IMR-90 (cell line): ENCODE measurements at regions not wholly inside any gene's neighbourhood (a gene's known extent, or its start where the extent isn't known, plus 50 kb on each side); places are given as distances from the start of the nearest gene placed in this dataset.

Experiments used
- ATAC-seq: fragments of 200-7000 bp; cut with Tn5 transposase; 2 replicates; pipeline ENCODE4 v1.9.1; 2020; ENCODE audit warnings: low read depth, mild to moderate bottlenecking, moderate library complexity
- BruUV-seq: library from RNA; stranded (reverse); fragments of 400-500 nt; replicated peaks from 2 replicates; lab custom pipeline; 2021; lab: Mats Ljungman, UMichigan
- CTCF ChIA-PET: fragments of 300-600 bp; formaldehyde crosslinking; extraction: SDS; loops from one replicate; lab custom pipeline; 2021; ENCODE audit warnings: antibody characterized with exemption; lab: Yijun Ruan, JAX
- POLR2A ChIA-PET: fragments of 300-600 bp; sonication (Branson Sonifier 250); formaldehyde crosslinking; loops from one replicate; lab custom pipeline; 2022; ENCODE audit warnings: antibody characterized with exemption; ENCODE audit not compliant: unreplicated experiment; lab: Charles Lee
- DNase-seq: peaks from one replicate; pipeline ENCODE4 v3.0.0; 2013
- H2AFZ ChIP-seq: replicated peaks from 2 replicates; pipeline ENCODE3; 2013; ENCODE audit warnings: low read length, mild to moderate bottlenecking; ENCODE audit not compliant: poor library complexity
- H2AK5ac ChIP-seq: 2 replicates; pipeline ENCODE4 v1.6.1; 2013; ENCODE audit warnings: low read depth, low read length, inconsistent platforms
- H2AK9ac ChIP-seq: replicated peaks from 2 replicates; pipeline ENCODE3; 2013; ENCODE audit warnings: mild to moderate bottlenecking, low read depth, low read length, moderate library complexity; ENCODE audit not compliant: poor library complexity
- H2BK120ac ChIP-seq: 2 replicates; pipeline ENCODE4 v1.6.1; 2013; ENCODE audit warnings: low read depth, low read length, inconsistent platforms
- H2BK15ac ChIP-seq: 3 replicates; pipeline ENCODE4 v1.6.1; 2013; ENCODE audit warnings: low read depth, low read length, inconsistent platforms
- H2BK20ac ChIP-seq: 2 replicates; pipeline ENCODE4 v1.6.1; 2013; ENCODE audit warnings: low read depth, mild to moderate bottlenecking, inconsistent platforms, low read length, moderate library complexity
- H2BK5ac ChIP-seq: 2 replicates; pipeline ENCODE4 v1.6.1; 2013; ENCODE audit warnings: mild to moderate bottlenecking, low read depth, low read length, inconsistent platforms; ENCODE audit not compliant: poor library complexity, severe bottlenecking
- H3K14ac ChIP-seq: replicated peaks from 2 replicates; pipeline ENCODE4 v1.6.1; 2013; ENCODE audit warnings: low read depth, low read length, inconsistent platforms
- H3K18ac ChIP-seq: 2 replicates; pipeline ENCODE4 v1.6.1; 2013; ENCODE audit warnings: low read depth, low read length, control low read depth
- H3K23ac ChIP-seq: 2 replicates; pipeline ENCODE4 v1.6.1; 2013; ENCODE audit warnings: low read depth, low read length, inconsistent platforms
- H3K27ac ChIP-seq: 2 replicates; pipeline ENCODE4 v1.5.1; 2013; ENCODE audit warnings: mild to moderate bottlenecking, control low read depth, low read length; ENCODE audit not compliant: insufficient read depth
- H3K27me3 ChIP-seq: 2 replicates; pipeline ENCODE4 v1.6.1; 2013; ENCODE audit warnings: low read length; ENCODE audit not compliant: control insufficient read depth, insufficient read depth
- H3K36me3 ChIP-seq: 2 replicates; pipeline ENCODE4 v1.6.1; 2013; ENCODE audit warnings: low read length, mixed read lengths; ENCODE audit not compliant: control insufficient read depth, insufficient read depth
- H3K4ac ChIP-seq: 2 replicates; pipeline ENCODE4 v1.6.1; 2013; ENCODE audit warnings: low read depth, low read length, inconsistent platforms
- H3K4me1 ChIP-seq: 2 replicates; pipeline ENCODE4 v1.6.1; 2013; ENCODE audit warnings: low read length, mixed read lengths; ENCODE audit not compliant: control insufficient read depth, insufficient read depth
- H3K4me2 ChIP-seq: 2 replicates; pipeline ENCODE4 v1.6.1; 2013; ENCODE audit warnings: low read depth, mild to moderate bottlenecking, control low read depth, low read length, moderate library complexity
- H3K4me3 ChIP-seq: 2 replicates; pipeline ENCODE4 v1.5.1; 2013; ENCODE audit warnings: low read depth, mild to moderate bottlenecking, control low read depth, low read length, moderate library complexity; ENCODE audit not compliant: insufficient read depth
- H3K56ac ChIP-seq: 2 replicates; pipeline ENCODE4 v1.6.1; 2013; ENCODE audit warnings: low read length, inconsistent platforms; ENCODE audit not compliant: insufficient read depth; ENCODE audit errors: extremely low read depth
- H3K79me1 ChIP-seq, 2 experiments: 2 replicates each; pipeline ENCODE4 v1.6.1; 2013; ENCODE audit warnings: low read length in 2 of 2, inconsistent platforms in 1 of 2, low read depth in 1 of 2
- H3K9ac ChIP-seq: 2 replicates; pipeline ENCODE4 v1.6.1; 2013; ENCODE audit warnings: low read depth, low read length, control low read depth
- H3K9me1 ChIP-seq: 2 replicates; pipeline ENCODE4 v1.6.1; 2013; ENCODE audit warnings: low read length, inconsistent platforms; ENCODE audit not compliant: insufficient read depth
- H3K9me3 ChIP-seq: 2 replicates; pipeline ENCODE4 v1.6.1; 2013; ENCODE audit warnings: low read length; ENCODE audit not compliant: control insufficient read depth, insufficient read depth
- H4K20me1 ChIP-seq: 2 replicates; pipeline ENCODE4 v1.6.1; 2013; ENCODE audit warnings: low read length, inconsistent platforms; ENCODE audit not compliant: insufficient read depth
- H4K5ac ChIP-seq: 2 replicates; pipeline ENCODE4 v1.6.1; 2013; ENCODE audit warnings: mild to moderate bottlenecking, low read depth, low read length, control low read depth
- H4K8ac ChIP-seq, 2 experiments: 2 replicates each; pipeline ENCODE4 v1.6.1; 2013; ENCODE audit warnings: low read depth in 2 of 2, low read length in 2 of 2, control low read depth in 1 of 2, inconsistent platforms in 1 of 2
- H4K91ac ChIP-seq: 2 replicates; pipeline ENCODE4 v1.6.1; 2013; ENCODE audit warnings: low read depth, low read length, inconsistent platforms; ENCODE audit not compliant: insufficient read depth
- BHLHE40 ChIP-seq: fragments of 150-350 bp; IDR thresholded peaks from 2 replicates; pipeline ENCODE4 v1.6.1; 2016; ENCODE audit warnings: mild to moderate bottlenecking, low read depth, low read length
- CEBPB ChIP-seq: IDR thresholded peaks from 2 replicates; pipeline ENCODE4 v1.6.1; 2012; ENCODE audit warnings: low read depth, low read length, improper control_type of control experiment
- CHD1 ChIP-seq: IDR thresholded peaks from 2 replicates; pipeline ENCODE4 v1.6.1; 2012; ENCODE audit warnings: low read depth, low read length, improper control_type of control experiment
- CTCF ChIP-seq: conservative IDR thresholded peaks from 2 replicates; pipeline ENCODE4 v1.5.1; 2012; ENCODE audit warnings: mild to moderate bottlenecking, low read depth, low read length, improper control_type of control experiment
- ELK1 ChIP-seq: fragments of 150-350 bp; IDR thresholded peaks from 2 replicates; pipeline ENCODE4 v1.6.1; 2016; ENCODE audit warnings: low read depth, mild to moderate bottlenecking, low read length, moderate library complexity, borderline replicate concordance
- FOS ChIP-seq: fragments of 150-350 bp; IDR thresholded peaks from 2 replicates; pipeline ENCODE4 v1.6.1; 2016; ENCODE audit warnings: low read depth, low read length
- MAFK ChIP-seq: IDR thresholded peaks from 2 replicates; pipeline ENCODE4 v1.6.1; 2012; ENCODE audit warnings: low read depth, low read length, improper control_type of control experiment
- MAZ ChIP-seq: IDR thresholded peaks from 2 replicates; pipeline ENCODE4 v1.6.1; 2012; ENCODE audit warnings: low read depth, mild to moderate bottlenecking, low read length, improper control_type of control experiment, moderate library complexity, borderline replicate concordance
- MXI1 ChIP-seq: IDR thresholded peaks from 2 replicates; pipeline ENCODE4 v1.6.1; 2012; ENCODE audit warnings: low read depth, mild to moderate bottlenecking, low read length, moderate library complexity, borderline replicate concordance
- NFE2L2 ChIP-seq: fragments of 150-350 bp; IDR thresholded peaks from 2 replicates; pipeline ENCODE4 v1.6.1; 2016; ENCODE audit warnings: low read depth, mild to moderate bottlenecking, low read length
- POLR2A ChIP-seq: IDR thresholded peaks from 2 replicates; pipeline ENCODE4 v1.6.1; 2012; ENCODE audit warnings: mild to moderate bottlenecking, low read depth, low read length
- RAD21 ChIP-seq: IDR thresholded peaks from 2 replicates; pipeline ENCODE4 v1.6.1; 2012; ENCODE audit warnings: low read length, improper control_type of control experiment
- RCOR1 ChIP-seq: IDR thresholded peaks from 2 replicates; pipeline ENCODE4 v1.6.1; 2012; ENCODE audit warnings: mild to moderate bottlenecking, low read length, improper control_type of control experiment; ENCODE audit not compliant: insufficient replicate concordance
- RFX5 ChIP-seq: IDR thresholded peaks from 2 replicates; pipeline ENCODE4 v1.8.0; 2012; ENCODE audit warnings: low read depth, mild to moderate bottlenecking, low read length, moderate library complexity
- SMC3 ChIP-seq: fragments of 150-350 bp; IDR thresholded peaks from 2 replicates; pipeline ENCODE4 v1.6.1; 2016; ENCODE audit warnings: low read depth, mild to moderate bottlenecking, antibody characterized with exemption, low read length, moderate library complexity
- WGBS, 2 experiments: methylation state at CpG; one replicate each; pipeline versions ENCODE4 v1.1.5 to v1.1.7; 2013; ENCODE audit warnings: missing lambda C conversion rate in 2 of 2; ENCODE audit not compliant: insufficient read length in 1 of 2; ENCODE audit errors: extremely low coverage in 2 of 2; 5-methylcytosine and 5-hydroxymethylcytosine counted together
- dilution Hi-C: fragments of 300-500 bp; cut with HindIII; formaldehyde crosslinking; loops from one replicate; pipeline ENCODE4 v1.14.3; 2018; ENCODE audit warnings: low sequenced_read_pairs; ENCODE audit not compliant: unreplicated experiment
- in situ Hi-C: fragments of 300-500 bp; cut with MboI; formaldehyde crosslinking; loops from 3 replicates; pipeline ENCODE4 v1.14.3; 2019; ENCODE audit warnings: low sequenced_read_pairs, inconsistent platforms, mixed read lengths
- intact Hi-C: fragments of 100-400 bp; cut with micrococcal nuclease; formaldehyde crosslinking; loops from 2 replicates; pipeline ENCODE4 v1.10.0; 2022

GRCh38 chr7:70907259-70908247 lies 224.4 kb upstream of the GALNT17 start:
- H3K36me3 ChIP-seq: no peaks in the 10 kb centered on the region
- H3K27me3 ChIP-seq: no peaks in the 10 kb centered on the region
- H2AK9ac ChIP-seq: no peak overlapping the region
- H3K27ac ChIP-seq: no peak overlapping the region
- dilution Hi-C loops: no loop called here
- H2BK5ac ChIP-seq: no peak overlapping the region
- POLR2A ChIA-PET: no interaction called here
- WGBS, 2 experiments: no CpG with 5 or more reads among the region's 6 CpGs
- no peak overlapping the region for H2BK15ac ChIP-seq
- no peak overlapping the region for H3K4me2 ChIP-seq
- DNase-seq: no peak
- H3K4me1 ChIP-seq: no peaks in the 10 kb centered on the region
- peaks cover 10% of the 10 kb centered on the region for H3K9me3 ChIP-seq
- H4K20me1 ChIP-seq: no peaks in the 10 kb centered on the region
- no peak overlapping the region for H3K9ac ChIP-seq
- no peak overlapping the region for H4K5ac ChIP-seq
- H4K8ac ChIP-seq: no peak overlapping the region
- in situ Hi-C loops: no loop called here
- H2AFZ ChIP-seq: no peak overlapping the region
- no peak overlapping the region for H3K14ac ChIP-seq
- no peak overlapping the region for H2BK120ac ChIP-seq
- no TSS peak for BruUV-seq
- H3K79me1 ChIP-seq: no peaks in the 10 kb centered on the region
- H3K18ac ChIP-seq: no peak overlapping the region
- no peaks in the 10 kb centered on the region for H3K9me1 ChIP-seq
- intact Hi-C loops: no loop called here
- CTCF ChIA-PET: no interaction called here
- H2AK5ac ChIP-seq: no peak overlapping the region
- no peak overlapping the region for H3K4ac ChIP-seq
- H2BK20ac ChIP-seq: no peak overlapping the region
- no peak overlapping the region for H3K4me3 ChIP-seq
- no peak overlapping the region for H4K91ac ChIP-seq
- no peak for ATAC-seq
- no peak overlapping the region for H3K56ac ChIP-seq
- no peak overlapping the region for H3K23ac ChIP-seq
- TF ChIP-seq RFX5: no peak
- no peak for TF ChIP-seq FOS
- TF ChIP-seq BHLHE40: no peak
- TF ChIP-seq CHD1: no peak
- TF ChIP-seq MXI1: no peak
- TF ChIP-seq NFE2L2: no peak
- TF ChIP-seq POLR2A: no peak
- no peak for TF ChIP-seq CEBPB
- TF ChIP-seq ELK1: no peak
- no peak for TF ChIP-seq MAFK
- no peak for TF ChIP-seq RAD21
- TF ChIP-seq SMC3: no peak
- TF ChIP-seq CTCF: no peak
- no peak for TF ChIP-seq MAZ
- TF ChIP-seq RCOR1: no peak
